ENCODE measurements at regions not wholly inside any gene's neighbourhood (a gene's known extent, or its start where the extent isn't known, plus 50 kb on each side); places are given as distances from the start of the nearest gene placed in this dataset.
"Not testable (repeated sequence)": the region's sequence is repeated elsewhere in the genome, so short reads cannot be mapped to it uniquely, and the experiment has no call there.

GRCh38 chr5:174828804-174829510 lies 104.6 kb downstream of the MSX2 start:
- no peak for DNase-seq

- no peak for DNase-seq
These were observed 103.2 kb downstream of the MSX2 start for GRCh38 chr5:174827558-174827957.

DNA sequence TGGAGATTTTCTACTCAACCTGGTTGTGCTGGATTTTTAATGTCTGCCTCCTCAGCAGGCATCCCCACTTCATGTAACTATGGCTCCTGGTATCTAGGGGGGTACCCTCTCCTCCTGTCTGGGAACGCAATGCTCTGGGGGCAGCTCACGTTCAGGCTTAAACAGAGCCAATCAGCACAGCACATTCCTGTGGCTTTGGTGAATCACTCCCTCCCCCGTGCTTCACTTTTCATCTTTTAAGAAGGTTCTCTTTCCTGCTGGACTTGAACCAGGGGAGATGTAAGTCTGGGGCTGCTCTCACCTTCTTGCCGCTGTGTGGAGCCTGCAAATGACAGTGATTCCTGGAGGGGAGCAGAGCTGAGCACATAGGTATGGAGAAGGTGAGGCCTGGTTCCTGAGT lies 101.2 kb downstream of the MSX2 start:
- no peak for DNase-seq

DNA sequence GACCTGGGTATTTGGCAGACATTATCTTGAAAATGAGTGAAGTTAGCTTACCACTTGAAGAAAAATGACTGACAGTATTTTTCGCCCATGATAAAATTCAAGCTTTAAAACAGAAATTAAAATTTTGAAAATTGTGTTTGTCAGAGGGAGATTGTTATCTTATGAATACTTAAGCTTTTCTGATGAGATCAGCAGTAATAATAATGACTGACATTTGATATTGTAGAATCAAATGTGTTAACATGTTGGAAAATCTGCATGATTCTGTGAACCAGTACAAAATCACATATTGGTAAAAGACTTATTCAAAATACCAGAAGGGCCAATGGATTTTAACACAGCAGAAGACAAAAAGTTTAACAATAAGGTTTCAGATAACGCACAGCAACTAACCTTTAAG lies 94.0 kb downstream of the MSX2 start:
- DNase-seq = no peak

- DNase-seq = no peak
These were observed 93.2 kb downstream of the MSX2 start for GRCh38 chr5:174817610-174818009.

GRCh38 chr5:174816858-174817257 lies 92.5 kb downstream of the MSX2 start:
- DNase-seq = no peak

DNA sequence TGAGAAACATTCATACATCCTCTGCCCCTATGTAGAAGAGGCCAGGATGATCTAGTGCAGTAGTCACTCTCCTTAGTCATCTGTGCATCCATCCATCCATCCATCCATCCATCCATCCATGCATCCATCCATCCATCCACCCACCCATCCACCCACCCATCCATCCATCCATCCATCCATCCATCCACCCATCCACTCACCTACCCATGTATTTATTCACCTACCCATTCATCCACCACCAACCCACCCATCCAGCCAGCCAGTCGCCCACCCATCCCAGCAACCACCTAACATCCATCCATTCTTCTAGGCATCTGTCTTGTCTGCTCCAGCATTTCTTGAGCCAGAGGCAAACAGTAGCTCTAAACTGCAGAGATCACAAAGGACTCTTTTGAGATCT lies 87.1 kb downstream of the MSX2 start:
- DNase-seq = no peak

GRCh38 chr5:174810796-174811195 lies 86.4 kb downstream of the MSX2 start:
- no peak for DNase-seq

DNA sequence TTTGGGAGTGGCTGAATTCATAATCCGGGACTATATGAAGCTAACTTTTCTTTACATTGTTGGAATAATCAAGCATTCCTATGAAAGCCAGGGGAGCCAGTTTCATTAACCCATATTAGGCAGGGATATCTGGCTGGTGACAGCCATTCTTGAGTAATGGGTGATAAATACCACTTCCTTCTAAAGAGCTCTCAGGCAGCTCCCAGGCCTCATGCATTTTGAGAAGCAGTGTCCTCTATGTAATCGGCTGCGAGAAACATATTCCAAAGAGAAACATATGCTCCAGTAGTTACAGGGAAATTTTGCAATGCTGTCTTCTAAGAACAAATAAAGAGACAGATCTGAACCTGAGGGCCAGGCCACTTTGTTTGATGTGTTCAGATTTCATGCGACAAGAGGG lies 83.1 kb downstream of the MSX2 start:
- no peak for DNase-seq

- no peak for DNase-seq
These were observed 82.3 kb downstream of the MSX2 start for GRCh38 chr5:174806729-174807128.

GRCh38 chr5:174801798-174802197 lies 77.4 kb downstream of the MSX2 start:
- DNase-seq = no peak

GRCh38 chr5:174800435-174800834 lies 76.1 kb downstream of the MSX2 start:
- DNase-seq = no peak

GRCh38 chr5:174799121-174799520 lies 74.7 kb downstream of the MSX2 start:
- DNase-seq = no peak

- no peak for DNase-seq
These were observed 74.2 kb downstream of the MSX2 start for GRCh38 chr5:174798551-174798951.

- DNase-seq = no peak
These were observed 72.4 kb downstream of the MSX2 start for GRCh38 chr5:174796711-174797192.

- no peak for DNase-seq
These were observed 70.7 kb downstream of the MSX2 start for GRCh38 chr5:174794931-174795672.

DNA sequence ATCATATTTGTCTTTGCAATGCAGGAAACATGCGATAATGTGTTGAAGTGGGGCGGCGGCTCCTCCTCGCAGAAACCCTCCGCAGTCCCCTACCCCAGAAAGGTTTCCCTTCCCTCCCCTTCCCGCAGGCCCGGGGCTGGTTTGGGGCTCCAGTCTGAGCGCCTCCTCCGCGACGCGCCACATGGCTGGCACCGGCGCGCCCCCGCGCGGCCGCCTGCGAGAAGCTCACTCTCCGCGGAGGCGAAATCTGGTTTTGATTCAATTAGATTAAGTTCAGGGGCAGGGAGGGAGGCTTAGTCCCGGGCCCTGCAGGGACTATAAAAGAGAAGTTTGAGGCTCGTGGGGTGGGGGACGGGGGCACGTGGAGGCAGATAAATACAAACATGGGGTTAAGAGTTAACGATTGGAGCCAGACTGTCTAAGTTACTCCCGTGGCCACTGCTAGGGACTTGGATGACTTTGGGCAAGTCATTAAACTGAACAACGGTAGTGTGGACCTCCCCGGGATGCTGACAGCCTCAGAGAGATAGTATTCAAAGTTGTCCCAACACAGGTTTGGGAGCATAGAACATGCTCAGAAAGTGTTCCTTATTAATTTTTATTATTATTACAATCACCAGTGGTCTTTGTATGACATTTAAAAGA lies 69.4 kb downstream of the MSX2 start:
- DNase-seq = peak; percentile 62

- no peak for DNase-seq
These were observed 68.7 kb downstream of the MSX2 start for GRCh38 chr5:174793076-174793475.

- not testable (repeated sequence) for DNase-seq
These were observed 67.9 kb downstream of the MSX2 start for GRCh38 chr5:174792265-174792664.

- DNase-seq = no peak
These were observed 66.5 kb downstream of the MSX2 start for GRCh38 chr5:174790906-174791305.

DNA sequence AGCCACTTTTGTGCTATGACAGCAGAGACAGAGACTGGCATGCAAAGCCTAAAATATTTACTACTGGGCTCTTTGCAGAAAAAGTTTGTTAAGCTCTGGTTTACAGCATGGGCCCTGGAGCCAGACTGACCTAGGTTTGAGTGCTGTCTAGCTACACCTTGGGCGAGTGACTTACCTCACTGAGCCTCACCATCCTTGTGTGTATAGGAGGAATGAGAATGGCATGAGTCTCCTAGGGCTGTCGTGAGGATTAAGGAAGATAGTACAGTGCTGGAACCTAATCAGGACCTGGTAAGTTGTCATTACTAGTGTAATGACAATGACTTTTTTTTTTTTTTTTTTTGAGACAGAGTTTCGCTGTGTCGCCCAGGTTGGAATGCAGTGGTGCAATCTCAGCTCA lies 65.2 kb downstream of the MSX2 start:
- DNase-seq = no peak

- no peak for DNase-seq
These were observed 60.8 kb downstream of the MSX2 start for GRCh38 chr5:174785120-174785680.
